Ectodermal cell (in vitro differentiated cells): ENCODE measurements at regions not wholly inside any gene's neighbourhood (a gene's known extent, or its start where the extent isn't known, plus 50 kb on each side); places are given as distances from the start of the nearest gene placed in this dataset.
A peak's percentile ranks its signal among the peaks of the same experiment; 100 is the strongest.

ENCODE experiments used
- H3K27ac ChIP-seq: 2 replicates; pipeline ENCODE4 v1.7.0; 2013; ENCODE audit warnings: mild to moderate bottlenecking, low read depth, low read length; ENCODE audit not compliant: insufficient read depth, poor library complexity, severe bottlenecking
- H3K27me3 ChIP-seq: 2 replicates; pipeline ENCODE4 v1.7.0; 2013; ENCODE audit warnings: mild to moderate bottlenecking, low read length; ENCODE audit not compliant: insufficient read depth, control insufficient read depth, poor library complexity, severe bottlenecking
- H3K36me3 ChIP-seq: one replicate; pipeline ENCODE4 v1.7.0; 2013; ENCODE audit warnings: low read length; ENCODE audit not compliant: control insufficient read depth, insufficient read depth
- H3K4me1 ChIP-seq: one replicate; pipeline ENCODE4 v1.7.0; 2013; ENCODE audit warnings: low read length; ENCODE audit not compliant: control insufficient read depth, insufficient read depth
- H3K4me3 ChIP-seq: 2 replicates; pipeline ENCODE4 v1.7.0; 2013; ENCODE audit warnings: low read depth, low read length, control low read depth; ENCODE audit not compliant: insufficient read depth
- H3K9me3 ChIP-seq: 2 replicates; pipeline ENCODE4 v1.7.0; 2013; ENCODE audit warnings: mild to moderate bottlenecking, low read length, moderate library complexity; ENCODE audit not compliant: control insufficient read depth
- WGBS, 2 experiments: methylation state at CpG; one replicate each; pipeline ENCODE4 v1.1.7; 2013; ENCODE audit warnings: missing lambda C conversion rate in 2 of 2; 5-methylcytosine and 5-hydroxymethylcytosine counted together

GRCh38 chr17:13143001-13143400 lies 125.2 kb upstream of the ELAC2 start:
- H3K9me3 ChIP-seq: no peaks in the 10 kb centered on the region
- 92 to 94% methylated on average over 1 of the region's 1 CpG for WGBS, 2 experiments
- no peak overlapping the region for H3K4me3 ChIP-seq
- peaks cover 4% of the 10 kb centered on the region for H3K36me3 ChIP-seq
- no peaks in the 10 kb centered on the region for H3K27me3 ChIP-seq
- no peak overlapping the region for H3K27ac ChIP-seq
- H3K4me1 ChIP-seq: peaks cover 4% of the 10 kb centered on the region

GRCh38 chr17:13140750-13141149 lies 122.9 kb upstream of the ELAC2 start:
- WGBS, 2 experiments: 0 to 1% methylated on average over 2 of the region's 2 CpGs
- Histone ChIP-seq H3K4me3 (no peak overlapping the region), H3K27ac (no peak overlapping the region), H3K9me3 (no peaks in the 10 kb centered on the region), H3K4me1 (peaks cover 10% of the 10 kb centered on the region), H3K27me3 (no peaks in the 10 kb centered on the region), H3K36me3 (peaks cover 4% of the 10 kb centered on the region)

- peaks cover 11% of the 10 kb centered on the region for H3K4me1 ChIP-seq
- H3K36me3 ChIP-seq: peaks cover 4% of the 10 kb centered on the region
- H3K27ac ChIP-seq: peak overlapping the region; percentile 56
- 5 to 19% methylated on average over 4 to 5 of the region's 5 CpGs for WGBS, 2 experiments
- no peak overlapping the region for H3K4me3 ChIP-seq
- H3K9me3 ChIP-seq: no peaks in the 10 kb centered on the region
- no peaks in the 10 kb centered on the region for H3K27me3 ChIP-seq
These were observed 117.7 kb upstream of the ELAC2 start for GRCh38 chr17:13135506-13135905.

GRCh38 chr17:13134076-13134475 lies 116.2 kb upstream of the ELAC2 start:
- peaks cover 4% of the 10 kb centered on the region for H3K36me3 ChIP-seq
- no peaks in the 10 kb centered on the region for H3K9me3 ChIP-seq
- no peak overlapping the region for H3K4me3 ChIP-seq
- H3K4me1 ChIP-seq: peaks cover 11% of the 10 kb centered on the region
- no peaks in the 10 kb centered on the region for H3K27me3 ChIP-seq
- no peak overlapping the region for H3K27ac ChIP-seq
- WGBS, 2 experiments: 26 to 57% methylated on average over 1 of the region's 1 CpG

GRCh38 chr17:13131225-13131624 lies 113.4 kb upstream of the ELAC2 start:
- Histone ChIP-seq H3K9me3 (no peaks in the 10 kb centered on the region), H3K36me3 (no peaks in the 10 kb centered on the region), H3K27me3 (no peaks in the 10 kb centered on the region), H3K27ac (no peak overlapping the region), H3K4me1 (peaks cover 9% of the 10 kb centered on the region), H3K4me3 (no peak overlapping the region)
- WGBS, 2 experiments: 73 to 75% methylated on average over 5 of the region's 5 CpGs

- H3K27me3 ChIP-seq: no peaks in the 10 kb centered on the region
- 93 to 96% methylated on average over 2 of the region's 2 CpGs for WGBS, 2 experiments
- H3K27ac ChIP-seq: no peak overlapping the region
- no peaks in the 10 kb centered on the region for H3K9me3 ChIP-seq
- H3K4me1 ChIP-seq: peaks cover 4% of the 10 kb centered on the region
- H3K4me3 ChIP-seq: no peak overlapping the region
- no peaks in the 10 kb centered on the region for H3K36me3 ChIP-seq
These were observed 111.5 kb upstream of the ELAC2 start for GRCh38 chr17:13129356-13129755.

GRCh38 chr17:13128676-13129075 lies 110.8 kb upstream of the ELAC2 start:
- H3K4me1 ChIP-seq: no peaks in the 10 kb centered on the region
- H3K9me3 ChIP-seq: no peaks in the 10 kb centered on the region
- no peaks in the 10 kb centered on the region for H3K27me3 ChIP-seq
- no peaks in the 10 kb centered on the region for H3K36me3 ChIP-seq
- H3K4me3 ChIP-seq: no peak overlapping the region
- H3K27ac ChIP-seq: no peak overlapping the region
- 94 to 100% methylated on average over 1 of the region's 1 CpG for WGBS, 2 experiments

GRCh38 chr17:13127921-13128602 lies 110.2 kb upstream of the ELAC2 start:
- Histone ChIP-seq H3K27me3 (no peaks in the 10 kb centered on the region), H3K4me1 (no peaks in the 10 kb centered on the region), H3K9me3 (no peaks in the 10 kb centered on the region), H3K4me3 (no peak overlapping the region), H3K36me3 (no peaks in the 10 kb centered on the region), H3K27ac (no peak overlapping the region)
- WGBS, 2 experiments: 90 to 91% methylated on average over 8 of the region's 8 CpGs

- H3K27ac ChIP-seq: no peak overlapping the region
- H3K4me1 ChIP-seq: no peaks in the 10 kb centered on the region
- 96 to 97% methylated on average over 7 of the region's 7 CpGs for WGBS, 2 experiments
- no peaks in the 10 kb centered on the region for H3K27me3 ChIP-seq
- no peaks in the 10 kb centered on the region for H3K36me3 ChIP-seq
- no peaks in the 10 kb centered on the region for H3K9me3 ChIP-seq
- no peak overlapping the region for H3K4me3 ChIP-seq
These were observed 103.0 kb upstream of the ELAC2 start for GRCh38 chr17:13120864-13121263.

- H3K4me3 ChIP-seq: no peak overlapping the region
- no peaks in the 10 kb centered on the region for H3K9me3 ChIP-seq
- no peaks in the 10 kb centered on the region for H3K4me1 ChIP-seq
- no peaks in the 10 kb centered on the region for H3K36me3 ChIP-seq
- H3K27ac ChIP-seq: no peak overlapping the region
- H3K27me3 ChIP-seq: no peaks in the 10 kb centered on the region
These were observed 100.5 kb upstream of the ELAC2 start for GRCh38 chr17:13118311-13118710.

- Histone ChIP-seq H3K27ac (no peak overlapping the region), H3K4me3 (no peak overlapping the region), H3K9me3 (no peaks in the 10 kb centered on the region), H3K27me3 (no peaks in the 10 kb centered on the region), H3K36me3 (no peaks in the 10 kb centered on the region), H3K4me1 (no peaks in the 10 kb centered on the region)
These were observed 99.8 kb upstream of the ELAC2 start for GRCh38 chr17:13117616-13118015.
